ENCODE measurements at regions not wholly inside any gene's neighbourhood (a gene's known extent, or its start where the extent isn't known, plus 50 kb on each side); places are given as distances from the start of the nearest gene placed in this dataset.

DNA sequence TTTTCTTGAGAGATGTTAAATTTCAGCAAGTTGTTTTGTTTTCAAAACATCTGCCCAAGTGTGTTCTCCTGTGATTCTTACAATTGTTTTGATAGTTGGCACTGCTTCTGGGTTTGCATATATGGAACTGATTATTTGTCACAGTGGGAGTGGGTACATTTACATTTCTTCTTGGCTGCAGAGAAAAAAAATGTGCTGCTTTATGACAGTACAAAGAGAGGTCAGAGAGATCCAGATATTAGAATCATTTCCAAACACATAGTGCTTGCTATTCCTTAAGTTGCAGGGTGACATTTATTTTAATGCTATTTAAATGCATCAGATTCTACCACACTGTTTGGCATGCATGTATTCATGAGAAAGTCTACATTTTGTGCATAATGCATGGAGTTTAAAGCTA, 303.5 kb upstream of the MDGA2 start:
- TF ChIP-seq, protein P1, sequence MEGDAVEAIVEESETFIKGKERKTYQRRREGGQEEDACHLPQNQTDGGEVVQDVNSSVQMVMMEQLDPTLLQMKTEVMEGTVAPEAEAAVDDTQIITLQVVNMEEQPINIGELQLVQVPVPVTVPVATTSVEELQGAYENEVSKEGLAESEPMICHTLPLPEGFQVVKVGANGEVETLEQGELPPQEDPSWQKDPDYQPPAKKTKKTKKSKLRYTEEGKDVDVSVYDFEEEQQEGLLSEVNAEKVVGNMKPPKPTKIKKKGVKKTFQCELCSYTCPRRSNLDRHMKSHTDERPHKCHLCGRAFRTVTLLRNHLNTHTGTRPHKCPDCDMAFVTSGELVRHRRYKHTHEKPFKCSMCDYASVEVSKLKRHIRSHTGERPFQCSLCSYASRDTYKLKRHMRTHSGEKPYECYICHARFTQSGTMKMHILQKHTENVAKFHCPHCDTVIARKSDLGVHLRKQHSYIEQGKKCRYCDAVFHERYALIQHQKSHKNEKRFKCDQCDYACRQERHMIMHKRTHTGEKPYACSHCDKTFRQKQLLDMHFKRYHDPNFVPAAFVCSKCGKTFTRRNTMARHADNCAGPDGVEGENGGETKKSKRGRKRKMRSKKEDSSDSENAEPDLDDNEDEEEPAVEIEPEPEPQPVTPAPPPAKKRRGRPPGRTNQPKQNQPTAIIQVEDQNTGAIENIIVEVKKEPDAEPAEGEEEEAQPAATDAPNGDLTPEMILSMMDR (IDR thresholded peaks at IDR 0.05): no peak
- TF ChIP-seq POLR2A (IDR thresholded peaks at IDR 0.05): no peak

Measured in adrenal gland (tissue), 5 donors.